Endothelial cell of umbilical vein (primary cell): ENCODE measurements at regions not wholly inside any gene's neighbourhood (a gene's known extent, or its start where the extent isn't known, plus 50 kb on each side); places are given as distances from the start of the nearest gene placed in this dataset.

Experiments used
- BruUV-seq: library from RNA; stranded (reverse); fragments of 400-500 nt; replicated peaks from 2 replicates; lab custom pipeline; 2021; lab: Mats Ljungman, UMichigan
- CTCF ChIA-PET: fragments of 300-600, 350-600 bp; sonication (Branson Sonifier 250); formaldehyde crosslinking; loops from one replicate; lab custom pipeline; 2021; ENCODE audit warnings: antibody characterized with exemption, inconsistent platforms; lab: Charles Lee
- POLR2A ChIA-PET: fragments of 300-600, 350-600 bp; sonication (Branson Sonifier 250); formaldehyde crosslinking; loops from one replicate; lab custom pipeline; 2021; ENCODE audit warnings: antibody characterized with exemption, inconsistent platforms; lab: Charles Lee
- DNase-seq: peaks from one replicate; pipeline ENCODE4 v3.0.0-alpha.2; 2011; ENCODE audit warnings: low read depth, low spot score
- FAIRE-seq: peaks from 2 replicates; lab custom pipeline; 2011; peaks lifted over from hg19 to GRCh38; lab: Jason Lieb, UNC
- H2AFZ ChIP-seq: 2 replicates; pipeline ENCODE4 v1.6.0; 2012; ENCODE audit warnings: low read depth, low read length, control low read depth, inconsistent platforms
- H3K27ac ChIP-seq: 2 replicates; pipeline ENCODE4 v1.5.1; 2011; ENCODE audit warnings: low read depth, mild to moderate bottlenecking, control low read depth, low read length, moderate library complexity; ENCODE audit not compliant: insufficient read depth
- H3K27me3 ChIP-seq, 2 experiments: 2 replicates each; pipeline versions ENCODE4 v1.6.0 to v1.6.1; 2011; ENCODE audit warnings: low read length in 2 of 2, mixed read lengths in 1 of 2; ENCODE audit not compliant: control insufficient read depth in 2 of 2, insufficient read depth in 2 of 2
- H3K36me3 ChIP-seq, 2 experiments: 2 replicates in 1 of 2; 3 replicates in 1 of 2; pipeline ENCODE4 v1.5.1; 2011; ENCODE audit warnings: low read length in 2 of 2, mild to moderate bottlenecking in 1 of 2, moderate library complexity in 1 of 2; ENCODE audit not compliant: control insufficient read depth in 2 of 2, insufficient read depth in 2 of 2; ENCODE audit errors: extremely low read depth in 1 of 2
- H3K4me1 ChIP-seq: 3 replicates; pipeline ENCODE4 v1.5.1; 2011; ENCODE audit warnings: mild to moderate bottlenecking, low read length; ENCODE audit not compliant: control insufficient read depth, insufficient read depth; ENCODE audit errors: extremely low read depth
- H3K4me2 ChIP-seq: 2 replicates; pipeline ENCODE4 v1.6.1; 2011; ENCODE audit warnings: low read length, control low read depth, mixed read lengths; ENCODE audit not compliant: insufficient read depth
- H3K4me3 ChIP-seq, 3 experiments: fragments of 200-600 bp in 1 of 3; sonication (generic), shearing (Covaris generic) in 1 of 3; replicated peaks in 1 of 3; 2 replicates each; pipeline ENCODE4 v1.5.1; 2011 to 2016; ENCODE audit warnings: control low read depth in 3 of 3, low read length in 3 of 3, mild to moderate bottlenecking in 2 of 3, inconsistent platforms in 1 of 3, low read depth in 1 of 3, moderate library complexity in 1 of 3; ENCODE audit not compliant: insufficient read depth in 1 of 3
- H3K79me2 ChIP-seq: 2 replicates; pipeline ENCODE4 v1.6.0; 2012; ENCODE audit warnings: low read length, inconsistent platforms; ENCODE audit not compliant: control insufficient read depth, insufficient read depth
- H3K9ac ChIP-seq: replicated peaks from 2 replicates; pipeline ENCODE3; 2011; ENCODE audit warnings: low read length, control low read depth; ENCODE audit not compliant: insufficient read depth; ENCODE audit errors: extremely low read depth
- H3K9me1 ChIP-seq: replicated peaks from 3 replicates; pipeline ENCODE4 v1.6.0; 2011; ENCODE audit warnings: mild to moderate bottlenecking, low read length; ENCODE audit not compliant: control insufficient read depth, insufficient read depth; ENCODE audit errors: extremely low read depth
- H3K9me3 ChIP-seq: replicated peaks from 2 replicates; pipeline ENCODE4 v1.5.1; 2012; ENCODE audit warnings: low read length, inconsistent platforms; ENCODE audit not compliant: control insufficient read depth, insufficient read depth
- H4K20me1 ChIP-seq: replicated peaks from 2 replicates; pipeline ENCODE3; 2011; ENCODE audit warnings: mild to moderate bottlenecking, low read length; ENCODE audit not compliant: control insufficient read depth, insufficient read depth; ENCODE audit errors: extremely low read depth
- CTCF ChIP-seq, 2 donors: IDR thresholded peaks; 1 replicate in 1 of 2; 2 replicates in 1 of 2; pipeline ENCODE4 v1.5.1; 2011; ENCODE audit warnings: low read length in 2 of 2, mild to moderate bottlenecking in 2 of 2, moderate library complexity in 2 of 2, control low read depth in 1 of 2, inconsistent platforms in 1 of 2, low read depth in 1 of 2; ENCODE audit not compliant: insufficient read depth in 1 of 2; ENCODE audit errors: extremely low read depth in 1 of 2
- EZH2 ChIP-seq: IDR thresholded peaks from 2 replicates; pipeline ENCODE4 v1.6.1; 2012; ENCODE audit warnings: borderline replicate concordance, low read depth, mild to moderate bottlenecking, moderate library complexity, low read length, inconsistent platforms; ENCODE audit not compliant: severe bottlenecking
- FOS ChIP-seq: IDR thresholded peaks from 2 replicates; pipeline ENCODE4 v1.6.1; 2011; ENCODE audit warnings: mild to moderate bottlenecking, low read length, moderate library complexity, borderline replicate concordance; ENCODE audit not compliant: insufficient read depth
- GATA2 ChIP-seq: IDR thresholded peaks from 2 replicates; pipeline ENCODE4 v1.7.0; 2011; ENCODE audit warnings: low read depth, mild to moderate bottlenecking, moderate library complexity, mixed read lengths, low read length; ENCODE audit not compliant: insufficient read length, insufficient read depth
- JUN ChIP-seq: IDR thresholded peaks from 2 replicates; pipeline ENCODE4 v1.6.1; 2011; ENCODE audit warnings: borderline replicate concordance, low read depth; ENCODE audit not compliant: insufficient read length, insufficient read depth
- MAX ChIP-seq: IDR thresholded peaks from 2 replicates; pipeline ENCODE4 v1.6.1; 2011; ENCODE audit not compliant: insufficient read depth, insufficient read length
- MYC ChIP-seq: IDR thresholded peaks from one replicate; pipeline ENCODE4 v1.6.1; 2011; ENCODE audit warnings: mild to moderate bottlenecking, low read depth, low read length
- POLR2A ChIP-seq: IDR thresholded peaks from 2 replicates; pipeline ENCODE4 v1.6.1; 2012; ENCODE audit warnings: low read depth, mild to moderate bottlenecking, control low read depth, low read length
- POLR2AphosphoS5 ChIP-seq: IDR thresholded peaks from 2 replicates; pipeline ENCODE4 v1.6.1; 2012; ENCODE audit warnings: low read depth, mild to moderate bottlenecking, control low read depth, low read length, moderate library complexity; ENCODE audit not compliant: insufficient read depth
- dilution Hi-C: fragments of 300-500 bp; cut with MboI; formaldehyde crosslinking; loops from one replicate; pipeline ENCODE4 v1.15.0; 2019; ENCODE audit warnings: low sequenced_read_pairs; ENCODE audit not compliant: extremely low pct_ligation_motif_present
- intact Hi-C: fragments of 100-400 bp; cut with micrococcal nuclease; formaldehyde crosslinking; loops from one replicate; pipeline ENCODE4 v1.10.0; 2022

GRCh38 chr6:144346719-144347447 is 61.7 kb downstream of the UTRN start:
- no TSS peak for BruUV-seq
- dilution Hi-C loops, result no loop called here
- CTCF ChIA-PET, result interaction anchor here (0.8 to 3.1 kb wide), 9 partner anchors 15 to 242 kb away, joined by 3 to 14 read pairs (median 3); no protein-coding TSS in a partner anchor
- Histone ChIP-seq H3K9me3 (no peaks in the 10 kb centered on the region), H3K4me2 (peak overlapping the region; percentile 53), H3K27ac (peak overlapping the region; percentile 90), H2AFZ (no peak overlapping the region), H3K27me3 (no peaks in the 10 kb centered on the region), H3K79me2 (peaks cover 69% of the 10 kb centered on the region), H3K4me1 (peaks cover 87% of the 10 kb centered on the region), H3K36me3 (no peaks in the 10 kb centered on the region), H3K9ac (peak overlapping the region; percentile 61), H4K20me1 (no peaks in the 10 kb centered on the region), H3K4me3 (peak overlapping the region in 1 of 3 experiments; percentile 5), H3K9me1 (no peaks in the 10 kb centered on the region)
- TF ChIP-seq EZH2 (no peak), JUN (peak; percentile 86), GATA2 (peak; percentile 61), POLR2AphosphoS5 (peak; percentile 69), FOS (peak; percentile 96), CTCF (IDR thresholded peaks at IDR 0.05; ENCODE audit: extremely low read depth in 1 of 2, insufficient read depth in 1 of 2, low read depth in 1 of 2, low read length in 2 of 2) (no peak), MAX (no peak), MYC (no peak), POLR2A (no peak)
- FAIRE-seq (peak; percentile 91), DNase-seq (peak; percentile 90)
- POLR2A ChIA-PET, result interaction anchor here (1.2 kb wide), 1 partner anchor 60 kb away, joined by 4 read pairs; no protein-coding TSS in a partner anchor
- intact Hi-C loops, result loop anchor here (5.0 kb wide), 1 partner anchor 190 kb away; no protein-coding TSS in a partner anchor
